NB4 (cell line): ENCODE measurements at regions not wholly inside any gene's neighbourhood (a gene's known extent, or its start where the extent isn't known, plus 50 kb on each side); places are given as distances from the start of the nearest gene placed in this dataset.
"Not testable (repeated sequence)": the region's sequence is repeated elsewhere in the genome, so short reads cannot be mapped to it uniquely, and the experiment has no call there.

Source experiments
- MYC ChIP-seq: IDR thresholded peaks from 2 replicates; pipeline ENCODE4 v1.6.1; 2011; ENCODE audit warnings: low read depth, low read length
- POLR2A ChIP-seq: IDR thresholded peaks from 2 replicates; pipeline ENCODE4 v1.6.1; 2011; ENCODE audit warnings: mild to moderate bottlenecking; ENCODE audit not compliant: insufficient read length; ENCODE audit errors: extremely low read depth
- TF ChIP-seq, protein P1 (sequence below): IDR thresholded peaks from 2 replicates; pipeline ENCODE4 v1.6.1; 2011; ENCODE audit warnings: low read depth, low read length
- TF ChIP-seq, protein P2 (sequence below): IDR thresholded peaks from one replicate; pipeline ENCODE4 v1.5.1; 2012; ENCODE audit warnings: low read depth, low read length

DNA sequence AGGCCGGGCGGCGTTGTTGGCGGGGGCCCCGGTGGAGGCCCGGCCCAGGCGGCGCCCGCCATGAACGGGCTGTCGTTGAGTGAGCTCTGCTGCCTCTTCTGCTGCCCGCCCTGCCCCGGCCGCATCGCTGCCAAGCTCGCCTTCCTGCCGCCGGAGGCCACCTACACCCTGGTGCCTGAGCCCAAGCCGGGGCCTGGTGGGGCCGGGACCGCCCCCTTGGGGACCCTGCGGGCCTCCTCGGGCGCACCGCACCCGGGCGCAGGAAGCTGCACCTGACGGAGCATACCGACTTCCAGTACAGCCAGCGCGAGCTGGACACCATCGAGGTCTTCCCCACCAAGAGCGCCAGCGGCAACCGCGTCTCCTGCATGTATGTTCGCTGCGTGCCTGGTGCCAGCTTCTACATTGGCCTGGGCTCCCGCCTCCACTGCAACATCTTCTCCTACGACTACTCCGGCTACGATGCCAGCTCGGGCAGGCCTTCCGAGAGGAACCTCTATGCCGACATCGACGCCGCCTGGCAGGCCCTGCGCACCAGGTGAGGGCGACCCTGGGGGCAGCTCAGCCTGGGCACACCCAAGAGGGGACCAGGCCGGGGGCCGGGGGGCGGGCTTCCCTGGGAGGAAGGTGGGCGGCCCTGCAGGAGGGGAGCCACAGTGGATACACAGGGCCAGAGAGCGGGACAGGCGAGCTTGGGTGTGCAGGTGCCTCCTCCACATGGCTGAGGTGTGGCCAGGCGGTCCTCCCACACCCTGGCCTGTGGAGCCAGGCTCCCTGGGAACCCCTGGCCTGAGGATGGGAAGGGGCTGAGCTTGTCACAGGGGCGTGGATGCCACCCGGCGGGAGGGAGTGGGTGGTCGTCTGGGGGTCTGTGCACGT lies 201.6 kb downstream of the USP22 start:
- TF ChIP-seq, protein P1, sequence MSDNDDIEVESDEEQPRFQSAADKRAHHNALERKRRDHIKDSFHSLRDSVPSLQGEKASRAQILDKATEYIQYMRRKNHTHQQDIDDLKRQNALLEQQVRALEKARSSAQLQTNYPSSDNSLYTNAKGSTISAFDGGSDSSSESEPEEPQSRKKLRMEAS, result not testable (repeated sequence)
- TF ChIP-seq, protein P2, sequence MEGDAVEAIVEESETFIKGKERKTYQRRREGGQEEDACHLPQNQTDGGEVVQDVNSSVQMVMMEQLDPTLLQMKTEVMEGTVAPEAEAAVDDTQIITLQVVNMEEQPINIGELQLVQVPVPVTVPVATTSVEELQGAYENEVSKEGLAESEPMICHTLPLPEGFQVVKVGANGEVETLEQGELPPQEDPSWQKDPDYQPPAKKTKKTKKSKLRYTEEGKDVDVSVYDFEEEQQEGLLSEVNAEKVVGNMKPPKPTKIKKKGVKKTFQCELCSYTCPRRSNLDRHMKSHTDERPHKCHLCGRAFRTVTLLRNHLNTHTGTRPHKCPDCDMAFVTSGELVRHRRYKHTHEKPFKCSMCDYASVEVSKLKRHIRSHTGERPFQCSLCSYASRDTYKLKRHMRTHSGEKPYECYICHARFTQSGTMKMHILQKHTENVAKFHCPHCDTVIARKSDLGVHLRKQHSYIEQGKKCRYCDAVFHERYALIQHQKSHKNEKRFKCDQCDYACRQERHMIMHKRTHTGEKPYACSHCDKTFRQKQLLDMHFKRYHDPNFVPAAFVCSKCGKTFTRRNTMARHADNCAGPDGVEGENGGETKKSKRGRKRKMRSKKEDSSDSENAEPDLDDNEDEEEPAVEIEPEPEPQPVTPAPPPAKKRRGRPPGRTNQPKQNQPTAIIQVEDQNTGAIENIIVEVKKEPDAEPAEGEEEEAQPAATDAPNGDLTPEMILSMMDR, result not testable (repeated sequence)
- not testable (repeated sequence) for TF ChIP-seq POLR2A, MYC
